ENCODE measurements at regions not wholly inside any gene's neighbourhood (a gene's known extent, or its start where the extent isn't known, plus 50 kb on each side); places are given as distances from the start of the nearest gene placed in this dataset.

DNA sequence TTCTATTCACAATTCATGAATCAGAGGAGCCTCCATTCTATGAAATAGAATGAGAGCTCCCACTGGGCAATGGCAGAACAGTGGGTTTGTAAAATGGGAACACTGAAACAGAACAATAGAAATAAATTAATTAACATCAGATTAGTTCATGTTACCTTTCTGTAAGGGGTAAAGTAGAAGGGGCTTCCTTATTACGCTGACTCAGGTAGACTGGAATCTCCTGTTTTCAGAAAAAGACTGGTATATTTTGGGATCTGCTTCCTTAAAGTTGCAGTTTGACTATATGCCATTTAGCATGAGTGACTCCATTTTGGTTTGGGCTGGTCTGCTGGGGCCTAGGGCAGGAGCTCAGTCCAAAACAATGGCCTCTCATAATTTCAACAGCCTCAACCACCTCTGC is 52.8 kb upstream of the ZFAND3 start:
- peaks cover 0 to 29% of the 10 kb centered on the region in 2 donors for H3K27me3 ChIP-seq
- H3K36me3 ChIP-seq: no peaks in the 10 kb centered on the region
- DNase-seq: no peak
- H3K27ac ChIP-seq: no peak overlapping the region
- no peaks in the 10 kb centered on the region for H3K4me1 ChIP-seq
- intact Hi-C loops (cut with DNase I): no loop called here
- TF ChIP-seq, protein P1, sequence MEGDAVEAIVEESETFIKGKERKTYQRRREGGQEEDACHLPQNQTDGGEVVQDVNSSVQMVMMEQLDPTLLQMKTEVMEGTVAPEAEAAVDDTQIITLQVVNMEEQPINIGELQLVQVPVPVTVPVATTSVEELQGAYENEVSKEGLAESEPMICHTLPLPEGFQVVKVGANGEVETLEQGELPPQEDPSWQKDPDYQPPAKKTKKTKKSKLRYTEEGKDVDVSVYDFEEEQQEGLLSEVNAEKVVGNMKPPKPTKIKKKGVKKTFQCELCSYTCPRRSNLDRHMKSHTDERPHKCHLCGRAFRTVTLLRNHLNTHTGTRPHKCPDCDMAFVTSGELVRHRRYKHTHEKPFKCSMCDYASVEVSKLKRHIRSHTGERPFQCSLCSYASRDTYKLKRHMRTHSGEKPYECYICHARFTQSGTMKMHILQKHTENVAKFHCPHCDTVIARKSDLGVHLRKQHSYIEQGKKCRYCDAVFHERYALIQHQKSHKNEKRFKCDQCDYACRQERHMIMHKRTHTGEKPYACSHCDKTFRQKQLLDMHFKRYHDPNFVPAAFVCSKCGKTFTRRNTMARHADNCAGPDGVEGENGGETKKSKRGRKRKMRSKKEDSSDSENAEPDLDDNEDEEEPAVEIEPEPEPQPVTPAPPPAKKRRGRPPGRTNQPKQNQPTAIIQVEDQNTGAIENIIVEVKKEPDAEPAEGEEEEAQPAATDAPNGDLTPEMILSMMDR (IDR thresholded peaks at IDR 0.05): no peak
- ATAC-seq: no peak
- no peaks in the 10 kb centered on the region for H3K9me3 ChIP-seq
- H3K4me3 ChIP-seq: no peak overlapping the region

DNA sequence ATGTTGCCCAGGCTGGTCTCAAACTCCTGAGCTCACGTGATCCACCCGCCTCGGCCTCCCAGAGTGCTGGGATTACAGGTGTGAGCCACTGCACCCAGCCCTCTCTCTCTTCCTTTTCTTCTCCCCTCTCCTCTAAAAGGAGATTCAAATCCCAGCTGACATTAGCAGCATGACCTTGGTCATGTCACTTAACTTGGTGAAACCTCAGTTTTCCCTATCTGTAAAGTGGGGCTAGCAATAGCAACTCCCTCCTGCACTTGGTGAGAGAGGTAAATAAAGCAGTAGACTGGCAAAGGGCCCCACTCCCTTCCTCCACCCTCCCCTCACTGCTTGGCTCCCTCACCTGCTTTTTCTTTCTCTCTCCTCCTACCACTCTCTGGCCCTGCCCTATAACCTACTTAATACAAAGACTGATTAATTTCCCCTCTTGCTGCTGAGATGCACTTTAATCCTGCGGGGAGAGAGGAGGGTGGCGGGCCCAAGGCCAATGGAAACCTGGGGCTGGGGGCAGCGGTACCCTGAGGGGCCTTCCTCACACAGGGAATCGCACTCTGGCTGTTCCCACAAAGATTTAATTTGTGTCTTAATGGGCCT is 54.2 kb upstream of the ZFAND3 start:
- DNase-seq (no peak), ATAC-seq (no peak)
- Histone ChIP-seq H3K36me3 (no peaks in the 10 kb centered on the region), H3K4me3 (no peak overlapping the region), H3K27ac (no peak overlapping the region), H3K4me1 (no peaks in the 10 kb centered on the region), H3K27me3 (peaks cover 0 to 29% of the 10 kb centered on the region in 2 donors), H3K9me3 (no peaks in the 10 kb centered on the region)
- TF ChIP-seq, protein P1 (IDR thresholded peaks at IDR 0.05): no peak
- intact Hi-C loops (cut with DNase I): no loop called here

DNA sequence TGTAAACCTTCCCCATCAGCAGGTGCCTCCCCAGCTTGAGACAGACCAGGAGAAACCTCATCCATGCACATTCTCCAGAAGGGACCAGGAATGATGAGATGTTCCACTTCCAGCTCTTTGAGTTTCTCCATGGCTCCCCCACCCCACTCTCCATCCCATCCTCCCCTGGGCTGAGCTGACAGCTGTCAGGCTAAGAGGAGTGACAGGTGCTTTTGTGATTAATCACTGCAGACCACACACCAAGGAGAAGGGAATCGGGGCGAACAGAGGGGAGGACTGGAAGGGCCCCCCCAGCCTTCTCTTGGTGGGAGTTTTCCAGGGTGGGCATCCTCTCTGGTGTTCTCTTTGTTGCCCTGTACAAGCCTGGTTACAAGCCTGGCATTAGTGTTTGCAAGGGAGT is 56.1 kb upstream of the ZFAND3 start:
- TF ChIP-seq, protein P1 (IDR thresholded peaks at IDR 0.05): no peak
- H3K9me3 ChIP-seq: no peaks in the 10 kb centered on the region
- peaks cover 0 to 29% of the 10 kb centered on the region in 2 donors for H3K27me3 ChIP-seq
- no peaks in the 10 kb centered on the region for H3K4me1 ChIP-seq
- no peaks in the 10 kb centered on the region for H3K36me3 ChIP-seq
- ATAC-seq (no peak), DNase-seq (no peak)
- no peak overlapping the region for H3K4me3 ChIP-seq
- no peak overlapping the region for H3K27ac ChIP-seq
- intact Hi-C loops (cut with DNase I): no loop called here

DNA sequence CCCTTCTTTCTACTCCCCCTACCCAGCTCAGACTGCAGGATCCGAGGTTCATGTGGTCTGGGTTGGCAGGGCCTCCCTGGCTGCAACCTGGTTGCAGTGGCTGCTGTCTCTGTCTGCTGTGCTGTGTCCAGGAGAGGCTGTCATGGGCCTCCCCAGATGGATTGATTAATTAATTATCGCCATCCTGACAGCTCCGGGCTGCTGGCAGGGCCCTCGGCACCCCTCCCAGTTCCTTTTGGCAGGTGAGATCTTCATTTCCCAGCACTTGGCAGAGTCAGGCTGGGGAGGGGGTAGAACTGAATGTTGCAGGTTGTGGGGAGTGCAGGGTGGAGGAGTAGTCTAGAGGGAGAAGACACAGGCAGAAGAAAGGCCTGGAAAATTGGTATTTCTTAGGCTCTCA is 56.7 kb upstream of the ZFAND3 start:
- TF ChIP-seq, protein P1 (IDR thresholded peaks at IDR 0.05): no peak
- DNase-seq (no peak), ATAC-seq (no peak)
- H3K27me3 ChIP-seq: peaks cover 0 to 29% of the 10 kb centered on the region in 2 donors
- no peak overlapping the region for H3K4me3 ChIP-seq
- intact Hi-C loops (cut with DNase I): no loop called here
- H3K4me1 ChIP-seq: no peaks in the 10 kb centered on the region
- no peaks in the 10 kb centered on the region for H3K36me3 ChIP-seq
- H3K27ac ChIP-seq: no peak overlapping the region
- H3K9me3 ChIP-seq: no peaks in the 10 kb centered on the region

DNA sequence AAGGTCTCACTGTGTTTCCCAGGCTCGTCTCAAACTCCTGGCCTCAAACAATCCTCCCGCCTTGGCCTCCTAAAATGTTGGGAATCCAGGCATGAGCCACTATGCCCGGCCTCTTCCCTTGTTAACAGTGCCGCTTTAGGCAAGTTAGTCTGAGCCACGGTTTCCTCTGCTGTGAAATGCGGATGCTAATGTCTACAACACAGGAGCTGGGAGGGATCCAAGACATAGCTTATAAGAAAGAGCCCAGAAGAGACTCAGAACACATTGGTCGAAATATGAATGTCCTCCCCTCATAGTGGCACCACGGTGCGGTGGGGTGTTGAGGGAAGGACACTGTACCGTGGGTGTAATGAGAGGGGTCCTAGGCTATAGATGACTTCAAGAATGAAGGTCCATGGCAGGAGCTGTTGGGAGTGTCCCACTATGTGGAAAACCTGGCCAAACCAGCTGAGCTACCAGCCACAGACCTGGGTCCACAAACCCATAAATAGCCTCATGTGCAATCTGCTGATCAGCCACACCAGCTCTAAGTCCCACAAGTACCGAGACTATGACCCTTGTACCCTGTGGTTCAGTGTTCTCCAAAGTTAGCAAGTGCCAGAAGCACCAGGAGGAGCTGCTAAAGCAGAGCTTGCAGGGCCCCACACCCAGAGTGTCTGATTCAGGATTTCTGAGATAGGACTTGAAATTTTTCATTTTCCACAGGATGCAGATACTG is 57.8 kb upstream of the ZFAND3 start:
- H3K4me3 ChIP-seq: no peak overlapping the region
- peaks cover 0 to 21% of the 10 kb centered on the region in 2 donors for H3K27me3 ChIP-seq
- no peaks in the 10 kb centered on the region for H3K36me3 ChIP-seq
- DNase-seq (no peak), ATAC-seq (peak; percentile 62)
- TF ChIP-seq, protein P1 (IDR thresholded peaks at IDR 0.05): no peak
- no peaks in the 10 kb centered on the region for H3K9me3 ChIP-seq
- intact Hi-C loops (cut with DNase I): no loop called here
- H3K27ac ChIP-seq: no peak overlapping the region
- no peaks in the 10 kb centered on the region for H3K4me1 ChIP-seq

Data from left lung (tissue), 4 donors.